OCI-LY1 (cell line): ENCODE measurements at regions not wholly inside any gene's neighbourhood (a gene's known extent, or its start where the extent isn't known, plus 50 kb on each side); places are given as distances from the start of the nearest gene placed in this dataset.

ENCODE experiments used
- H2AFZ ChIP-seq: fragments of 200-600 bp; sonication (generic), shearing (Covaris generic); 2 replicates; pipeline ENCODE4 v1.6.0; 2014; ENCODE audit warnings: antibody characterized with exemption, mild to moderate bottlenecking, low read length
- H3F3A ChIP-seq: fragments of 200-600 bp; sonication (generic), shearing (Covaris generic); 2 replicates; pipeline ENCODE4 v1.6.0; 2014; ENCODE audit warnings: mild to moderate bottlenecking, antibody characterized with exemption, low read length, moderate library complexity; ENCODE audit not compliant: insufficient read depth
- H3K27ac ChIP-seq: fragments of 200-600 bp; sonication (generic); 2 replicates; pipeline ENCODE4 v1.5.1; 2014; ENCODE audit warnings: low read length, mixed run types, mild to moderate bottlenecking, low read depth; ENCODE audit not compliant: poor library complexity, severe bottlenecking
- H3K27me3 ChIP-seq: fragments of 200-600 bp; sonication (generic); 2 replicates; pipeline ENCODE4 v1.6.0; 2014; ENCODE audit warnings: antibody characterized with exemption, mild to moderate bottlenecking, low read length, moderate library complexity; ENCODE audit not compliant: insufficient read depth
- H3K36me3 ChIP-seq: fragments of 200-600 bp; sonication (generic); 2 replicates; pipeline ENCODE4 v1.6.1; 2014; ENCODE audit warnings: mild to moderate bottlenecking, antibody characterized with exemption, low read length, moderate library complexity, mixed read lengths; ENCODE audit not compliant: insufficient read depth
- H3K4me1 ChIP-seq: fragments of 200-600 bp; sonication (generic); 2 replicates; pipeline ENCODE4 v1.5.1; 2014; ENCODE audit warnings: mild to moderate bottlenecking, low read length, moderate library complexity; ENCODE audit not compliant: insufficient read depth, severe bottlenecking
- H3K4me2 ChIP-seq: fragments of 200-600 bp; sonication (generic), shearing (Covaris generic); 2 replicates; pipeline ENCODE4 v1.6.1; 2014; ENCODE audit warnings: low read length
- H3K4me3 ChIP-seq: fragments of 200-600 bp; sonication (generic); 2 replicates; pipeline ENCODE4 v1.5.1; 2014; ENCODE audit warnings: low read length, low read depth, mild to moderate bottlenecking, mixed read lengths; ENCODE audit not compliant: poor library complexity, severe bottlenecking
- H3K79me2 ChIP-seq: fragments of 200-600 bp; shearing (Covaris generic); 2 replicates; pipeline ENCODE4 v1.6.1; 2016; ENCODE audit warnings: mixed run types, low read length, mixed read lengths; ENCODE audit not compliant: insufficient read depth
- H3K9ac ChIP-seq: fragments of 200-600 bp; sonication (generic), shearing (Covaris generic); 2 replicates; pipeline ENCODE4 v1.6.1; 2014; ENCODE audit warnings: mild to moderate bottlenecking, low read length, mixed read lengths
- H3K9me2 ChIP-seq: fragments of 200-600 bp; sonication (generic), shearing (Covaris generic); 2 replicates; pipeline ENCODE4 v1.6.1; 2014; ENCODE audit warnings: low read depth, mild to moderate bottlenecking, low read length, mixed read lengths
- H3K9me3 ChIP-seq: fragments of 200-600 bp; shearing (Covaris generic); 2 replicates; pipeline ENCODE4 v1.6.1; 2014; ENCODE audit warnings: low read length, mixed read lengths
- H4K20me1 ChIP-seq: fragments of 200-600 bp; sonication (generic), shearing (Covaris generic); 2 replicates; pipeline ENCODE4 v1.6.0; 2016; ENCODE audit warnings: mild to moderate bottlenecking, low read length; ENCODE audit not compliant: insufficient read depth
- CTCF ChIP-seq: fragments of 200-600 bp; sonication (generic), shearing (Covaris generic); IDR thresholded peaks from 2 replicates; pipeline ENCODE4 v1.5.1; 2017; ENCODE audit warnings: mild to moderate bottlenecking, antibody characterized with exemption, low read length, moderate library complexity, mixed read lengths
- EZH2 ChIP-seq: fragments of 200-600 bp; sonication (generic), shearing (Covaris generic); IDR thresholded peaks from 2 replicates; pipeline ENCODE4 v1.8.0; 2017; ENCODE audit warnings: borderline replicate concordance, mixed run types, mild to moderate bottlenecking, antibody characterized with exemption, low read length, moderate library complexity, mixed read lengths

GRCh38 chr4:169881769-169882168 is 124.0 kb upstream of the HPF1 start:
- no peaks in the 10 kb centered on the region for H3F3A ChIP-seq
- H3K9me3 ChIP-seq, result no peaks in the 10 kb centered on the region
- no peaks in the 10 kb centered on the region for H3K79me2 ChIP-seq
- no peak overlapping the region for H3K9ac ChIP-seq
- no peaks in the 10 kb centered on the region for H3K9me2 ChIP-seq
- no peaks in the 10 kb centered on the region for H3K36me3 ChIP-seq
- no peaks in the 10 kb centered on the region for H3K27me3 ChIP-seq
- H4K20me1 ChIP-seq, result no peaks in the 10 kb centered on the region
- H2AFZ ChIP-seq, result no peak overlapping the region
- H3K4me1 ChIP-seq, result no peaks in the 10 kb centered on the region
- H3K4me2 ChIP-seq, result no peak overlapping the region
- no peak overlapping the region for H3K4me3 ChIP-seq
- no peak for TF ChIP-seq CTCF
- no peak for TF ChIP-seq EZH2
- no peak overlapping the region for H3K27ac ChIP-seq

GRCh38 chr4:169870507-169870906 is 112.8 kb upstream of the HPF1 start:
- Histone ChIP-seq H3K27ac (no peak overlapping the region), H2AFZ (no peak overlapping the region), H3K27me3 (peaks cover 2% of the 10 kb centered on the region; the same call in 1 of the 2 replicates), H3K9me2 (no peaks in the 10 kb centered on the region), H3K9me3 (no peaks in the 10 kb centered on the region), H3F3A (no peaks in the 10 kb centered on the region), H3K4me1 (no peaks in the 10 kb centered on the region), H3K9ac (no peak overlapping the region), H3K79me2 (no peaks in the 10 kb centered on the region), H4K20me1 (no peaks in the 10 kb centered on the region), H3K4me2 (no peak overlapping the region), H3K36me3 (no peaks in the 10 kb centered on the region), H3K4me3 (no peak overlapping the region)
- TF ChIP-seq CTCF (no peak), EZH2 (no peak)

GRCh38 chr4:169869490-169869889 is 111.7 kb upstream of the HPF1 start:
- Histone ChIP-seq H3K36me3 (no peaks in the 10 kb centered on the region), H3K27me3 (peaks cover 2% of the 10 kb centered on the region; the same call in 1 of the 2 replicates), H3F3A (no peaks in the 10 kb centered on the region), H2AFZ (no peak overlapping the region), H4K20me1 (no peaks in the 10 kb centered on the region), H3K4me2 (no peak overlapping the region), H3K9me3 (no peaks in the 10 kb centered on the region), H3K4me1 (no peaks in the 10 kb centered on the region), H3K27ac (no peak overlapping the region), H3K9me2 (no peaks in the 10 kb centered on the region), H3K9ac (no peak overlapping the region), H3K79me2 (no peaks in the 10 kb centered on the region), H3K4me3 (no peak overlapping the region)
- TF ChIP-seq CTCF (no peak), EZH2 (no peak)
